AG04450 (cell line): ENCODE measurements at regions not wholly inside any gene's neighbourhood (a gene's known extent, or its start where the extent isn't known, plus 50 kb on each side); places are given as distances from the start of the nearest gene placed in this dataset.

Experiments
- CTCF ChIA-PET: fragments of 300-600, 350-600 bp; formaldehyde crosslinking; extraction: SDS; loops from one replicate; lab custom pipeline; 2022; ENCODE audit warnings: antibody characterized with exemption, inconsistent platforms; lab: Charles Lee
- POLR2A ChIA-PET: fragments of 350-600 bp; formaldehyde crosslinking; extraction: SDS; loops from one replicate; lab custom pipeline; 2021; ENCODE audit warnings: antibody characterized with exemption, inconsistent platforms; lab: Yijun Ruan, JAX
- DNase-seq: peaks from one replicate; pipeline ENCODE4 v3.0.0-alpha.2; 2011; ENCODE audit warnings: low read depth, low spot score
- H3K27ac ChIP-seq: one replicate; pipeline ENCODE4 v1.5.1; 2012; ENCODE audit warnings: low read depth, low read length, control low read depth
- H3K27me3 ChIP-seq: one replicate; pipeline ENCODE4 v1.6.0; 2012; ENCODE audit warnings: low read length; ENCODE audit not compliant: control insufficient read depth, insufficient read depth
- H3K4me3 ChIP-seq: 2 replicates; pipeline ENCODE4 v1.5.1; 2011; ENCODE audit warnings: mild to moderate bottlenecking, low read depth, low read length, control low read depth
- H3K9me3 ChIP-seq: 2 replicates; pipeline ENCODE4 v1.5.1; 2012; ENCODE audit warnings: low read length; ENCODE audit not compliant: control insufficient read depth, insufficient read depth
- TF ChIP-seq, protein P1 (sequence below): IDR thresholded peaks from 2 replicates; pipeline ENCODE4 v1.5.1; 2011; ENCODE audit warnings: low read depth, low read length, control low read depth, inconsistent platforms

DNA sequence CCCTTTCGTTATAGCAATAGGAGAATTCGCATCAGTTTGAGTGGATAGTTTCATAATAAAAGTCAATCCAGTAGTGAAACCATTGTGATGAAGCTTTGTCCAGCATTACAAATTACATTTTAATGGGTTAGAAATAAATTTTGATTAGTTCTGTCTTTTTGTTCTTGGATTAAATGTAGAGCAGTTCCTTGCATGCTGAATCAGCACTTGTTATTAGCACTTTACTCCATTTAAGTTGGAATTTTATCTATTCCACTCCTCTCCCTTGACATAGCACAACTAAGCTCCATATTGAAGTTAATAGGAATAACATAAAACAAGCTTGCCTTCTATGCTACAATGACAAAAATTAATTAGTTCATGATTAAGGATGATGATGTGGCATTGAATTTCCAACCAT is 624.1 kb downstream of the CCDC85A start:
- CTCF ChIA-PET, result no interaction called here
- H3K27me3 ChIP-seq, result no peaks in the 10 kb centered on the region
- no peaks in the 10 kb centered on the region; the same call in 1 of the 2 replicates for H3K9me3 ChIP-seq
- POLR2A ChIA-PET, result no interaction called here
- H3K4me3 ChIP-seq, result no peak overlapping the region
- no peak overlapping the region for H3K27ac ChIP-seq
- DNase-seq, result no peak
- TF ChIP-seq, protein P1, sequence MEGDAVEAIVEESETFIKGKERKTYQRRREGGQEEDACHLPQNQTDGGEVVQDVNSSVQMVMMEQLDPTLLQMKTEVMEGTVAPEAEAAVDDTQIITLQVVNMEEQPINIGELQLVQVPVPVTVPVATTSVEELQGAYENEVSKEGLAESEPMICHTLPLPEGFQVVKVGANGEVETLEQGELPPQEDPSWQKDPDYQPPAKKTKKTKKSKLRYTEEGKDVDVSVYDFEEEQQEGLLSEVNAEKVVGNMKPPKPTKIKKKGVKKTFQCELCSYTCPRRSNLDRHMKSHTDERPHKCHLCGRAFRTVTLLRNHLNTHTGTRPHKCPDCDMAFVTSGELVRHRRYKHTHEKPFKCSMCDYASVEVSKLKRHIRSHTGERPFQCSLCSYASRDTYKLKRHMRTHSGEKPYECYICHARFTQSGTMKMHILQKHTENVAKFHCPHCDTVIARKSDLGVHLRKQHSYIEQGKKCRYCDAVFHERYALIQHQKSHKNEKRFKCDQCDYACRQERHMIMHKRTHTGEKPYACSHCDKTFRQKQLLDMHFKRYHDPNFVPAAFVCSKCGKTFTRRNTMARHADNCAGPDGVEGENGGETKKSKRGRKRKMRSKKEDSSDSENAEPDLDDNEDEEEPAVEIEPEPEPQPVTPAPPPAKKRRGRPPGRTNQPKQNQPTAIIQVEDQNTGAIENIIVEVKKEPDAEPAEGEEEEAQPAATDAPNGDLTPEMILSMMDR, result no peak

DNA sequence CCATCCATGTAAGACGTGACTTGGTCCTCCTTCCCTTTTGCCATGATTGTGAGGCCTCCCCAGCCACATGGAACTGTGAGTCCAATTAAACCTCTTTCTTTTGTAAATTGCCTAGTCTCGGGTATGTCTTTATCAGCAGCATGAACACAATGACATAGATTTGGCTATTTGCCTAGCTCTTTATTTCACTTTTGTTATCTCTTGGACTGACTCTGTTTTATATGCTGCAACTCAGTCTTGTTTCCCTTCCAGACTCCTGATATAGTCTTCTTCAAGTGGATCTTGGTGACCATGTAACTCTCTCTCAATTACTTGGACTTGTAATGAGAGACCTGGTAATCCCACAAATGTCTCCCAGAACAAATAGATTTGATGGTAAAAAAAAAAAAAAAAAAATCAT is 627.6 kb downstream of the CCDC85A start:
- H3K27me3 ChIP-seq, result no peaks in the 10 kb centered on the region
- DNase-seq, result no peak
- H3K4me3 ChIP-seq, result no peak overlapping the region
- ChIA-PET POLR2A (no interaction called here), CTCF (no interaction called here)
- H3K27ac ChIP-seq, result no peak overlapping the region
- TF ChIP-seq, protein P1, result no peak
- peaks cover 5% of the 10 kb centered on the region; the same call in 1 of the 2 replicates for H3K9me3 ChIP-seq

DNA sequence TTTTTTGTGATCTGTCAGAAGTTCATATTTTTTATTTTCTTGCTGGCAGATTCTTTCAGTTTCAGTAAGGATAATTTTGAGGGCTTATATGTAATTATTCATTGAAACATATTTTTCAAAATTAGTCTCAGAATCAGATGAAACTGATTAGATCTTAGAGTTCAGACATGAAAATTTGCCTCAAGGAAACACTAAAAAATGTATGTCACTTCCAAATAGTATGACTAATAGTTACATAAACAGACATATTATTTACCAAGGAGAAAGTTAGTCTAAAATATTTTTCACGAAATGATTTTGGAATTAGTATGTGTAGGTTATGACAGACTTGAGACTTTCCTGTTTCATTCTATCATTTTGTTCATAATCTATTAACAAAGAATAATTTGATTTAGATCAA is 628.6 kb downstream of the CCDC85A start:
- Histone ChIP-seq H3K4me3 (no peak overlapping the region), H3K27ac (no peak overlapping the region), H3K27me3 (no peaks in the 10 kb centered on the region), H3K9me3 (peaks cover 9% of the 10 kb centered on the region; the same call in 1 of the 2 replicates)
- TF ChIP-seq, protein P1, result no peak
- DNase-seq, result no peak
- ChIA-PET CTCF (no interaction called here), POLR2A (no interaction called here)

DNA sequence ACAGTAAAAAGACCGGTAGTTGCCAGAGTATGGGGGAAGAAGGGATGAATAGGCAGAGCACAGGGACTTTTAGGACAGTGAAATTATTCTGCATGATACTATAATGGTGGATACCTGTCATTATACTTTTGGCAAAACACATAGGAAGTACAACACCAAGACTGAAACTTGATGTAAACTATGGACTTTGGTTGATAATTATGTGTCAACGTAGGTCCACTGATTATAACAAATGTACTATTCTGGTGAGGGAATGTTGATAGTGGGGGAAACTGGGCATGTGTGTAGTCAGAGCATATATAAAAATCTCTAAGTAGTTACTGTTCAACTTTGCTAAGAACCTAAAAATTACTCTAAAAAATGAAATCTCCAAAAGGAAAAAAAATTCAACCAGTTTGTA is 629.7 kb downstream of the CCDC85A start:
- H3K27ac ChIP-seq, result no peak overlapping the region
- no peaks in the 10 kb centered on the region for H3K27me3 ChIP-seq
- TF ChIP-seq, protein P1, result no peak
- POLR2A ChIA-PET, result no interaction called here
- DNase-seq, result no peak
- H3K9me3 ChIP-seq, result peaks cover 9% of the 10 kb centered on the region; the same call in 1 of the 2 replicates
- no peak overlapping the region for H3K4me3 ChIP-seq
- CTCF ChIA-PET, result no interaction called here

DNA sequence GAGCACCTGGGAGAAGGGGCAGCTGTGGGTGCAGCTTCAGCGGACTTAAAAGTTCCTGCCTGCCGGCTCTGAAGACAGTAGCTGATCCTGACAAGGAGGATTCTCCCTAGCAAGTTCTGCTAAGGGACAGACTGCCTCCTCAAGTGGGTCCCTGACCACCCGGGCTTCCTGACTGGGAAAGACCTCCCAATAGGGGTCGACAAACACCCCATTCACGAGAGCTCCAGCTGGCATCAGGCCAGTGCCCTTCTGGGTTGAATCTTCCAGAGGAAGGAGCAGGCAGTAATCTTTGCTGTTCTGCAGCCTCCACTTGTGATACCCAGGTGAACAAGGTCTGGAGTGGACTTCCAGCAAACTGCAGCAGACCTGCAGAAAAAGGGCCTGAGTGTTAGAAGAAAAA is 632.9 kb downstream of the CCDC85A start:
- Histone ChIP-seq H3K4me3 (no peak overlapping the region), H3K27ac (no peak overlapping the region), H3K9me3 (peaks cover 9% of the 10 kb centered on the region; the same call in 1 of the 2 replicates), H3K27me3 (no peaks in the 10 kb centered on the region)
- CTCF ChIA-PET, result no interaction called here
- DNase-seq, result no peak
- TF ChIP-seq, protein P1, result no peak
- POLR2A ChIA-PET, result no interaction called here
